ENCODE measurements at regions not wholly inside any gene's neighbourhood (a gene's known extent, or its start where the extent isn't known, plus 50 kb on each side); places are given as distances from the start of the nearest gene placed in this dataset.

GRCh38 chr10:70939441-70940003, 51.2 kb upstream of the PCBD1 start:
- no peak overlapping the region for H3K9ac ChIP-seq
- no peak overlapping the region for H3K27ac ChIP-seq
- no peak overlapping the region for H2AFZ ChIP-seq (ENCODE audit: low read depth)
- H3K79me2 ChIP-seq (ENCODE audit: insufficient read depth, low read depth), result no peaks in the 10 kb centered on the region
- peaks cover 8% of the 10 kb centered on the region; the same call in 1 of the 2 replicates for H3K27me3 ChIP-seq (ENCODE audit: insufficient read depth, low read depth)
- no peak overlapping the region for H3K4me3 ChIP-seq (IDR thresholded peaks at IDR 0.05; ENCODE audit: insufficient read depth, low read depth, low read length)
- no peaks in the 10 kb centered on the region for H4K20me1 ChIP-seq (ENCODE audit: insufficient read depth)
- H3K4me1 ChIP-seq (ENCODE audit: low read depth, poor library complexity, severe bottlenecking), result no peaks in the 10 kb centered on the region
- H3K36me3 ChIP-seq (ENCODE audit: insufficient read depth), result no peaks in the 10 kb centered on the region
- H3K4me2 ChIP-seq, result no peak overlapping the region
- TF ChIP-seq CTCF (conservative IDR thresholded peaks at IDR 0.05; ENCODE audit: low read depth, low read length), result no peak

- TF ChIP-seq CTCF (conservative IDR thresholded peaks at IDR 0.05; ENCODE audit: low read depth, low read length), result no peak
- Histone ChIP-seq H3K4me2 (no peak overlapping the region), H3K27ac (no peak overlapping the region), H3K36me3 (ENCODE audit: insufficient read depth) (no peaks in the 10 kb centered on the region), H2AFZ (ENCODE audit: low read depth) (no peak overlapping the region), H4K20me1 (ENCODE audit: insufficient read depth) (no peaks in the 10 kb centered on the region), H3K27me3 (ENCODE audit: insufficient read depth, low read depth) (peaks cover 8% of the 10 kb centered on the region; the same call in 1 of the 2 replicates), H3K4me3 (IDR thresholded peaks at IDR 0.05; ENCODE audit: insufficient read depth, low read depth, low read length) (no peak overlapping the region), H3K9ac (no peak overlapping the region), H3K4me1 (ENCODE audit: low read depth, poor library complexity, severe bottlenecking) (no peaks in the 10 kb centered on the region), H3K79me2 (ENCODE audit: insufficient read depth, low read depth) (no peaks in the 10 kb centered on the region)
These were observed 52.6 kb upstream of the PCBD1 start for GRCh38 chr10:70940834-70941568.

GRCh38 chr10:70942125-70942524, 53.8 kb upstream of the PCBD1 start:
- TF ChIP-seq CTCF (conservative IDR thresholded peaks at IDR 0.05; ENCODE audit: low read depth, low read length), result no peak
- H2AFZ ChIP-seq (ENCODE audit: low read depth), result no peak overlapping the region
- no peaks in the 10 kb centered on the region for H4K20me1 ChIP-seq (ENCODE audit: insufficient read depth)
- no peak overlapping the region for H3K4me3 ChIP-seq (IDR thresholded peaks at IDR 0.05; ENCODE audit: insufficient read depth, low read depth, low read length)
- H3K27ac ChIP-seq, result no peak overlapping the region
- peaks cover 8% of the 10 kb centered on the region; the same call in 1 of the 2 replicates for H3K27me3 ChIP-seq (ENCODE audit: insufficient read depth, low read depth)
- no peak overlapping the region for H3K4me2 ChIP-seq
- H3K36me3 ChIP-seq (ENCODE audit: insufficient read depth), result no peaks in the 10 kb centered on the region
- no peaks in the 10 kb centered on the region for H3K79me2 ChIP-seq (ENCODE audit: insufficient read depth, low read depth)
- no peaks in the 10 kb centered on the region for H3K4me1 ChIP-seq (ENCODE audit: low read depth, poor library complexity, severe bottlenecking)
- H3K9ac ChIP-seq, result no peak overlapping the region

- H3K4me1 ChIP-seq (ENCODE audit: low read depth, poor library complexity, severe bottlenecking), result no peaks in the 10 kb centered on the region
- no peak overlapping the region for H3K9ac ChIP-seq
- no peak overlapping the region for H3K27ac ChIP-seq
- peaks cover 8% of the 10 kb centered on the region; the same call in 1 of the 2 replicates for H3K27me3 ChIP-seq (ENCODE audit: insufficient read depth, low read depth)
- TF ChIP-seq CTCF (conservative IDR thresholded peaks at IDR 0.05; ENCODE audit: low read depth, low read length), result no peak
- H3K4me3 ChIP-seq (IDR thresholded peaks at IDR 0.05; ENCODE audit: insufficient read depth, low read depth, low read length), result no peak overlapping the region
- H3K36me3 ChIP-seq (ENCODE audit: insufficient read depth), result no peaks in the 10 kb centered on the region
- no peaks in the 10 kb centered on the region for H3K79me2 ChIP-seq (ENCODE audit: insufficient read depth, low read depth)
- no peak overlapping the region for H3K4me2 ChIP-seq
- H2AFZ ChIP-seq (ENCODE audit: low read depth), result no peak overlapping the region
- no peaks in the 10 kb centered on the region for H4K20me1 ChIP-seq (ENCODE audit: insufficient read depth)
These were observed 54.4 kb upstream of the PCBD1 start for GRCh38 chr10:70942725-70943124.

Data from KMS-11 (cell line).